Lower leg skin (tissue), 4 donors: ENCODE measurements at regions not wholly inside any gene's neighbourhood (a gene's known extent, or its start where the extent isn't known, plus 50 kb on each side); places are given as distances from the start of the nearest gene placed in this dataset.

Experiments
- DNase-seq, 2 donors: peaks; one replicate each; pipeline ENCODE4 v3.0.0-alpha.2; 2019; ENCODE audit warnings: low spot score in 2 of 2
- H3K4me3 ChIP-seq: fragments of 200-600 bp; sonication (generic); 2 replicates; pipeline ENCODE4 v1.5.1; 2017; ENCODE audit warnings: mild to moderate bottlenecking, low read depth; ENCODE audit not compliant: poor library complexity, severe bottlenecking
- POLR2A ChIP-seq, 2 donors: fragments of 450-650 bp; IDR thresholded peaks; one replicate each; pipeline ENCODE4 v1.6.1; 2016 to 2017; ENCODE audit warnings: antibody characterized with exemption in 2 of 2, mild to moderate bottlenecking in 1 of 2, moderate library complexity in 1 of 2
- WGBS, 2 donors: methylation state at CpG; one replicate each; pipeline ENCODE4 v1.1.5; 2018; 5-methylcytosine and 5-hydroxymethylcytosine counted together
- intact Hi-C: fragments of 100-400 bp; cut with DNase I; formaldehyde crosslinking; loops from one replicate; pipeline ENCODE4 v1.15.0; 2023; ENCODE audit warnings: low total_unique reads
- TF ChIP-seq, protein P1 (sequence below), 3 donors: fragments of 450-650 bp; IDR thresholded peaks; one replicate each; pipeline ENCODE4 v1.5.1; 2016; ENCODE audit warnings: antibody characterized with exemption in 3 of 3, mild to moderate bottlenecking in 3 of 3, moderate library complexity in 2 of 3

DNA sequence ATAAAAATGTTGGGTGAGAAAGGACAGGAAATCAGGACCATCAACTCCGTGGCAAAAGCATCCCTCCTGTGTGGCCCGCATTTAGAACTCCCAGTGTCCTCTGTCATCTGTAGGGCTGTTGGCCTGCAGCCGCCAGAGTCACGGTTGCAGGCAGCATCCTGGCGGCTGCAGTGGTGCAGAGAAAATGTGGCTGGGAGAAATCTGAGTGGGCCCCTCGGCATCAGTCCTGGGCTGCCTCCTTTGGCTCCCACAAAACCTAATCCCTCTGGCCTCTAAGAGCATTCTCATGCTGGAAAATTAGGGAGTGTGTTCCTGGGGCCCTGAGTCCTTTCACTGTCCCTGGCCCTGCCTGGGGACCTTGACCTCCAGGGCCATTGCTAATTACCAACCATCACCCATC lies 121.9 kb downstream of the WT1 start:
- no peak overlapping the region for H3K4me3 ChIP-seq
- intact Hi-C loops, result no loop called here
- TF ChIP-seq, protein P1, sequence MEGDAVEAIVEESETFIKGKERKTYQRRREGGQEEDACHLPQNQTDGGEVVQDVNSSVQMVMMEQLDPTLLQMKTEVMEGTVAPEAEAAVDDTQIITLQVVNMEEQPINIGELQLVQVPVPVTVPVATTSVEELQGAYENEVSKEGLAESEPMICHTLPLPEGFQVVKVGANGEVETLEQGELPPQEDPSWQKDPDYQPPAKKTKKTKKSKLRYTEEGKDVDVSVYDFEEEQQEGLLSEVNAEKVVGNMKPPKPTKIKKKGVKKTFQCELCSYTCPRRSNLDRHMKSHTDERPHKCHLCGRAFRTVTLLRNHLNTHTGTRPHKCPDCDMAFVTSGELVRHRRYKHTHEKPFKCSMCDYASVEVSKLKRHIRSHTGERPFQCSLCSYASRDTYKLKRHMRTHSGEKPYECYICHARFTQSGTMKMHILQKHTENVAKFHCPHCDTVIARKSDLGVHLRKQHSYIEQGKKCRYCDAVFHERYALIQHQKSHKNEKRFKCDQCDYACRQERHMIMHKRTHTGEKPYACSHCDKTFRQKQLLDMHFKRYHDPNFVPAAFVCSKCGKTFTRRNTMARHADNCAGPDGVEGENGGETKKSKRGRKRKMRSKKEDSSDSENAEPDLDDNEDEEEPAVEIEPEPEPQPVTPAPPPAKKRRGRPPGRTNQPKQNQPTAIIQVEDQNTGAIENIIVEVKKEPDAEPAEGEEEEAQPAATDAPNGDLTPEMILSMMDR (IDR thresholded peaks at IDR 0.05), result no peak
- no peak for TF ChIP-seq POLR2A (IDR thresholded peaks at IDR 0.05)
- WGBS, 2 donors, result 83 to 85% methylated on average over 6 of the region's 6 CpGs
- no peak for DNase-seq

DNA sequence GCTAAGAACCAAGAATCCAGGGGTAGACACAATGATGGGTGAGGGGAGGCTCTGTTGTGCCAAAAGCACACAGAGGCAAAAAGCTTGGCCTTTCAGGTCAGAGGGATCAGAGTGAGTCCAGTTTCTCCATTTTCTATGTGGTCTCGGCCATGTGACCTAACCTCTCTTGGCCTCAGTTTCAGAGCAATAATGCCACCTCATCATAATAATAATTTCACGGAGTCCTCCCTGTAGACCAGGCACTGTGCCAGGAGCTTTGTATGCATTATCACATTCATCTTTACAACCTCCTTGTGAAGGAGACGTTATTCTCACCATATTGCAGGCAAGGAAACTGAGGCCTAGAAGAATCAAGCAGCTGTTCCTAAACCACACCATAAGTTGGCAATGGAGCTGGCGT lies 120.2 kb downstream of the WT1 start:
- no peak overlapping the region for H3K4me3 ChIP-seq
- no peak for DNase-seq
- intact Hi-C loops, result loop anchor here (5.0 kb wide), 1 partner anchor 477 kb away; the partner anchor contains the start of gene CCDC73
- WGBS, 2 donors, result 72 to 80% methylated on average over 4 of the region's 4 CpGs
- no peak for TF ChIP-seq POLR2A (IDR thresholded peaks at IDR 0.05)
- TF ChIP-seq, protein P1 (IDR thresholded peaks at IDR 0.05), result no peak

DNA sequence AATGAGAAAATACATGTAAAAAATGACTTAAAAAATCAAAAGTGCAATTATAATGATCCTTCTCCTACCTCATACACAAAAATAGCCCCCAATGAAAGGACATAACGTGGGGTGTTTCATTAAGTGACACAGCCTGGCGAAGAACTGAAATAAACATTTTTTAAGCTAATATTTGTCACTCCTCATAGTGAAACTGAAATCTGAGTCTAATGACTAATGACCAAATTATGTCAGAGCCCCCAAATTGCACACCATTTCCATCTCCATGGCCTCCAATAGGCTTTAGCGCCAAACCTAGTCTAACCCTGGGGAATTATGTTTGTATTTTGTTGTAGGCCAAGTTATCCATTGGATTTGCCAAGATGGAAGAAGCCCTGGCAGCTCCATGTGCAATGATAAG lies 119.1 kb downstream of the WT1 start:
- WGBS, 2 donors, result 89 to 91% methylated on average over 3 of the region's 3 CpGs
- no peak overlapping the region for H3K4me3 ChIP-seq
- no peak for TF ChIP-seq POLR2A (IDR thresholded peaks at IDR 0.05)
- TF ChIP-seq, protein P1 (IDR thresholded peaks at IDR 0.05), result no peak
- intact Hi-C loops, result loop anchor here (5.0 kb wide), 1 partner anchor 476 kb away; the partner anchor contains the start of gene CCDC73
- no peak for DNase-seq

DNA sequence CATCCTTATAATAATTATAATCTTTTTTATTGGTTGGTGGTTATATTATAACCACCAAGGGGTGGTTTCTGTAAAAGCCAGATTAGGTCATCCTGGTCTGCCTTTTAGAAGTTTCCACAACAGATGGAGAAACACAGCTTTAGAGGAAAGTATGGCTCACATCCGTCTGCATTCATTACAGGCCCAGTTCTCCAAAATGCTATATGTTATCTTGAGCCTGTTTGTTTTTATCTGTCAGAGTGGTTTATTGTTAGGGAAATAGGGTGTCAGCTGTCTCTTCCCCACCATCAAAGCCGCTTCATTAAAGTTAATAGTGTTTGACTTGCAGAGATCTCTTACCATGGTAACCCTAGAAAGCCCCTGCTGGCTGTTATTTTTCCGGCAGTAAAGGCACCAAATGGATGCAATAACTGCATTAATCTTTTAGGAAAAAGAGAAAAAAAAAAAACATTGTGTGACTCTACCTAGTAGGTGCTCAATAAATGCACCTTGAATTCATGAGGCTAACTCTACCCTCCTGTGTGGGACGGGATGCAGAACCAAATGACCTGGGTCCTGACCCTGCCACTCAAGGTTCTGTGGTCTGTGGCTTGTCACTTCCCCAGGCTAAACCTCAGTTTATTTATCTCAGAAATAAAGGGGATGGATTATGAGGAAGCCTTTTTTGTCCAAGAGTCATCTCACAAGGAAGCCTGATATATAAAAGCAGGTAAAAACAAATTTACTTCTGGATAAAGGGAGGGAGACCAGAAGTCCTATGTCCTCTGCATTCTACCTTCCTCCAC lies 118.3 kb downstream of the WT1 start:
- intact Hi-C loops, result loop anchor here (5.0 kb wide), 1 partner anchor 475 kb away; the partner anchor contains the start of gene CCDC73

GRCh38 chr11:32317643-32318042 lies 117.7 kb downstream of the WT1 start:
- WGBS, 2 donors, result 73 to 90% methylated on average over 1 of the region's 1 CpG
- DNase-seq, result no peak
- H3K4me3 ChIP-seq, result no peak overlapping the region
- TF ChIP-seq, protein P1 (IDR thresholded peaks at IDR 0.05), result no peak
- intact Hi-C loops, result loop anchor here (5.0 kb wide), 1 partner anchor 475 kb away; the partner anchor contains the start of gene CCDC73

More for the DNA sequence above, 118.3 kb downstream of the WT1 start:
- no peak for DNase-seq
- WGBS, 2 donors, result 72 to 73% methylated on average over 4 of the region's 4 CpGs
- TF ChIP-seq, protein P1 (IDR thresholded peaks at IDR 0.05), result no peak
- no peak for TF ChIP-seq POLR2A (IDR thresholded peaks at IDR 0.05)
- H3K4me3 ChIP-seq, result no peak overlapping the region
